Neural progenitor cell (in vitro differentiated cells): ENCODE measurements at regions not wholly inside any gene's neighbourhood (a gene's known extent, or its start where the extent isn't known, plus 50 kb on each side); places are given as distances from the start of the nearest gene placed in this dataset.

Experiments used
- CTCF ChIP-seq: fragments of 200-600 bp; sonication (generic); IDR thresholded peaks from 2 replicates; pipeline ENCODE4 v1.5.1; 2017; ENCODE audit warnings: antibody characterized with exemption, mild to moderate bottlenecking
- EZH2 ChIP-seq: fragments of 200-600 bp; sonication (generic); IDR thresholded peaks from 2 replicates; pipeline ENCODE4 v1.6.1; 2017; ENCODE audit warnings: antibody characterized with exemption, mild to moderate bottlenecking, moderate library complexity
- EZH2phosphoT487 ChIP-seq: fragments of 200-600 bp; sonication (generic); IDR thresholded peaks from 2 replicates; pipeline ENCODE4 v1.6.1; 2017; ENCODE audit warnings: antibody characterized with exemption

GRCh38 chr1:81559662-81560350 is 240.9 kb upstream of the ADGRL2 start:
- TF ChIP-seq CTCF: no peak
- no peak for TF ChIP-seq EZH2phosphoT487
- TF ChIP-seq EZH2: no peak
